HG02642 (cell line): ENCODE measurements at regions not wholly inside any gene's neighbourhood (a gene's known extent, or its start where the extent isn't known, plus 50 kb on each side); places are given as distances from the start of the nearest gene placed in this dataset.
"Not testable (repeated sequence)": the region's sequence is repeated elsewhere in the genome, so short reads cannot be mapped to it uniquely, and the experiment has no call there.

Source experiments
- ATAC-seq: cut with Tn5 transposase; IDR thresholded peaks from one replicate; pipeline ENCODE4 v1.9.1; 2021; ENCODE audit warnings: mild to moderate bottlenecking; ENCODE audit not compliant: unreplicated experiment, poor library complexity

DNA sequence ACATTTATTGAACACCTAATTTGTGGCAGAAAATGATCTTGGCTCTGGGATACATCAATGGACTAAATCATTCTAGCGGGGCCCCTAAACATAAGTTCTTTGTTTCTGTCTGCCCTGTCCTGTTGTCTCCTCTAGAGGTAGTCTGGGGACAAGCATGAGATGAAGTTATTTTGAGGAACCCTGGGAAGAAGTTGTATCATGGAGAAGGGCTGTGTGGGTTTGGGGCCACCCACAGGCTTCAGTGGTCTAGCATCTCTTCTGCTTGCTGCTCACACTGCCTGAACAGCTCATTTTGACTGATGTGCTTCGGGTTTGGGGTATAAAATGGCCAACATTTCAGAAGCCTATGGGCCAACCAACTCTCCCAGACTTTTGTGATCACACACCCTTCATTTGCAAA lies 50.3 kb upstream of the OSBPL11 start:
- ATAC-seq: no peak

- no peak for ATAC-seq
Measured at GRCh38 chr3:125646581-125646980, 51.3 kb upstream of the OSBPL11 start.

DNA sequence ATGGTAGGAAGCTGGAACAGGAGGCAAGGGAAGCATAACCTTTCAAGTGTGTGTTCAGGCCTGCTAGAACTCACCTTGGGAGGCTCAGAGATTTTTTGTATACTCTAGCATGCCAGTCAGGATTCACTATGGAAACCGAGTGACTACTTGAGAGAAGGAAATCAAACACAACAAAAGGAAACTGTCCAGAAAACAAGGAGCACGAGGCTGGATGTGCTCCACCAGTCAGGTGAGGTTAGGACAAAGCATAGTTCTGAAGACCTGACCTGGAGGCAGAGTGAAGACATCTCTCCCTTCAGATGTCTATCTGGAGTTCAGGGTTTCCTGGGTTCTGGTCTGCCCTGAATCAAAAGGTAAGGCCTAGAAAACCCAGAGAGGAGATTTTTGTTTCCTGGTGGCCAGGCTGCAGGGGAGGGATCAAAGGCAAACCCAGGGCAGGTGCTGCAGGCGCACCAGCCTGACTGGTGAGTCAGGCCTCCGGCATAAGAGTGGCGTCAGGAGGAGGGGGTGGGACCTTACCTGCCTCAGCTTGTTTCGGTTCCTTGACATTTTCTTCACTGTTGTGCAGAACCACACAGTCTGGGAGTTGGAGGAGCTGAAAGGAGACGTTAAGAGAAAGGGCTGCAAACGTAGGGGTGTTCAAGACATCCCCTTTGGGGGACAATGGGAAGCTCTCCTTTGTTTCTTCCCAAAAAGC lies 52.2 kb upstream of the OSBPL11 start:
- no peak for ATAC-seq

DNA sequence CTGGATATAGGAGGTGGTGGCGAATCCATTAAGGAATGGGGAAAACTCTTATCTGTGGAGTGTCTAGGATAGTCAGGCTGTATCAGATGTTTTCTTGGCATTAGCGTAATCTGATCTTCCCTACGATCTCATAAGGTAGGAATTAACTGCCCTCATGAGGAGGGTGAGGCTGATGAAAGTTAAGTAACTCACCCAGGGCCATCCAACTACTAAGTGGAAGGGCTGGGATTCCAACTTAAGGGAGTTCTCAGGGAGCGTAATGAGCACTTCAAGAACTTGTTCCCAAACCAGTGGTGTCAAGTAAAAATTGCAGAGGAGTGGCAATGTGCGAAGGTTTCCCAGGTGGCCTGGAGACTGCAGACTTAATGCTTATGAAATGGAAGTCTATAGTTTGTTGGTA lies 55.9 kb upstream of the OSBPL11 start:
- ATAC-seq: no peak

- ATAC-seq: no peak
Measured at GRCh38 chr3:125652349-125652748, 57.1 kb upstream of the OSBPL11 start.

- ATAC-seq: no peak
Measured at GRCh38 chr3:125654526-125654925, 59.2 kb upstream of the OSBPL11 start.

DNA sequence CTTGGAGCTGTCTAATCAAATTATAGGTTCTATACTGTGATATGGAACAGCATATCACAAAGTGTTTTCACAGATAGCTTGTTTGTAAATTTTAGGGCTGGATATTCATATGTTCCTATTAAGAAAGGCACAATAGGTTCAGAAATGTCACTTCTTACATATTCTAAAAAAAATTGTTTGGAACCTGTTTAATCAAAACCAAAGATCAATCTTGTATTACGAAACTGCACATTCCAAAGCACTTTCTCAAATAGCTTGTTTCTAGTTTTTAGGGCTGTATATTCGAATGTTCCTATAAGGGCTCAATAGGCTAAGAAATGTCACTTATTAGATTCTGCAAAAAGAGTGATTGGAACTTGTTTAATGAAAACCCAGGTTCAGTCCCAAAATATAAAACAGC lies 67.4 kb upstream of the OSBPL11 start:
- ATAC-seq: no peak

DNA sequence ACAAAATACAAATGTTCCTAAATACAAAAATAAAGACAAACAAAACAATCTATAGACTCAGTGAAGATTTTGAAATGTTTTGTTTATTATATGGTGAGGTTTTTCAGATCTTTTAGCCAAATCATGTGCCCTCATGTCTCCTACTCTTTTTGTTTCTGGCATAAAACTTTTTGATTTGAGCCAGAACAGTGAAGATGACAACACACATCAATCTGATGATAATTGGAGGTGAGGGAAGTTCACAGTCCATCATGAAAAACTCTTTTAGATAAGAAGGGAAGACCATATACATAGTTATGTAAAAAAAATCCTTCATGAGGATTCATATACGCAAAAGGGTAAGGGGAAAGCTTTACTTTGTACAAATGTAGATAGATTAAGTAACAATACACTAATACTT lies 75.1 kb upstream of the OSBPL11 start:
- no peak for ATAC-seq

- ATAC-seq: no peak
Measured at GRCh38 chr3:125670945-125671344, 75.6 kb upstream of the OSBPL11 start.

DNA sequence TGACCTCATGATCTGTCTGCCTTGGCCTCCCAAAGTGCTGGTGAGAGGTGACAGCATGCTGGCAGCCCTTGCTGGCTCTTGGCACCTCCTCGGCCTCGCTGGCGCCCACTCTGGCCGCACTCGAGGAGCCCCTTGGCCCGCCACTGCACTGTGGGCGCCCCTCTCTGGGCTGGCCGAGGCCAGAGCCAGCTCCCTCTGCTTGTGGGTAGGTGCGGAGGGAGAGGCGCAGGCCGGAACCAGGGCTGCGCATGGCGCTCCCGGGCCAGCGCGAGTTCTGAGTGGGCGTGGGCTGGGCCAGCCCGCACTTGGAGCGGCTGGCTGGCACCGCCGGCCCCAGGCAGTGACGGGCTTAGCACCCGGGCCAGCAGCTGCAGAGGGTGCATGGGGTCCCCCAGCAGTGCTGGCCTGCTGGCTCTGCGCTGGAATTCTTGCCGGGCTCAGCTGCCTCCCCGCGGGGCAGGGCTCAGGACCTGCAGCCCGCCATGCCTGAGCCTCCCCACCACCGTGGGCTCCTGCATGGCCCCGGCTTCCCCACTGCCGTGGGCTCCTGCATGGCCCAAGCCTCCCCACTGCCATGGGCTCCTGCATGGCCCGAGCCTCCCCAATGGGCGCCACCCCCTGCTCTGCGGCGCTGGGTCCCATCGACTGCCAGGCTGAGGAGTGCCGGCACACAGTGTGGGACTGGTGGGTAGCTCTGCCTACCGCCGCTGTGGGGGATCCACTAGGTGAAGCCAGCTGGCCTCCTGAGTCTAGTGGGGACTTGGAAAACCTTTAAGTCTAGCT lies 76.4 kb upstream of the OSBPL11 start:
- no peak for ATAC-seq

- no peak for ATAC-seq
Measured at GRCh38 chr3:125675791-125676190, 80.5 kb upstream of the OSBPL11 start.

DNA sequence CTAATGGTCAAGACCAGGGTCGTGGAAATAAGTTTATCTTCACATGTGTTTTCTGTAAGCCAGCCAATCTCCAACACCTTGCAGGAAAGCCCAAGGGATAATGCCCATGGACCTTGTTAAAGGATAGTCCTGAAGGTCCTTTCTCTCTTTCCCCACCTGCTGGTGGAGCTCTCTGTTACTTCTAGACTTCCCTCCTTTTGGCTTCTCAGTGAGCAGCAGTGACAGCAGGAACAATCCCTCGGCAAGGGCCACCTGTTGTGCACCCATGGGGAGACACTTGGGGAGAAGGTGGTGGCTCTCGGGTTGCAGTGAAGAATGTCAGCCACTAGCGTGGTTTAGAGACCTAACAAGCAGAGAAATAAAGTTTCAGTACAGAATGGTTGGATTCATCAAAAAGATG lies 84.0 kb upstream of the OSBPL11 start:
- ATAC-seq: no peak

- no peak for ATAC-seq
Measured at GRCh38 chr3:125681146-125681545, 85.8 kb upstream of the OSBPL11 start.

DNA sequence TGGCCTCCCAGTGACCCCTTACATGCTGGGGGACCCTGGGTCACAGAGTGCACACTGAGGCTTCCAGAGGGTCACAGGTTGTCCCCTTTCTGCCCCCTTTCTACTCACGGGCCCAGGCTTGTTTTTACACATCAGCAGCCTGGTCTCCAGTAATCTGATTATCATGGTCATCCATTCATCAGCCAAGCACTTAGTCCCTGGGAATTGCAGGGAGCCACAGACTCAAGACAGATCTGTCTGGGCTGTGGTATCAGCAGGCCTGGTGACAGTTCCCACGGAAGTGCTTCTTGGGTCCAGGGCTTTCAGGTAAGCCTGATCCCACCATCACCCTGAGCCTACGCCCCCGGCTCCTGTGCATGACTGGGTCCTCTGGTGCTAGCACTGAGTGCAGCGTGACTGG lies 86.6 kb upstream of the OSBPL11 start:
- not testable (repeated sequence) for ATAC-seq

DNA sequence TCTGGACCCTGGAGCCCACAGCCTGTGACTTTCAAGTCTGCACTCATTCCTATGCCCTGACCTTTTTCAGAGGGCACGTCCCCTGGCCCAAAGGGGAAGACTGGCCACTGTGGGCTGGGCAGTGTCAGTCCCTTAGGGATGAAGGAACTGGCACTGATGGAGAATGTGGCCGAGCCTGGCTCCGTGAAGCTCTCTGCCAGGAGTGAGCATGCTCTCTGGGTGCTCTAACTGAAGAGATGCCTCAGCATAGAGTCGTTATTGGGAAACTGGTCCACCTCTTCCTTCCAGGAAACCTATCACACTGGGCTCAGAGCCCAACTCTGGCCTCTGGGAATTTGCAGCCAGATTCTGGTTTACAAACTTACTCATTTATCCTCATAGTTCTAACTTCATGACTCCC lies 87.3 kb upstream of the OSBPL11 start:
- not testable (repeated sequence) for ATAC-seq

DNA sequence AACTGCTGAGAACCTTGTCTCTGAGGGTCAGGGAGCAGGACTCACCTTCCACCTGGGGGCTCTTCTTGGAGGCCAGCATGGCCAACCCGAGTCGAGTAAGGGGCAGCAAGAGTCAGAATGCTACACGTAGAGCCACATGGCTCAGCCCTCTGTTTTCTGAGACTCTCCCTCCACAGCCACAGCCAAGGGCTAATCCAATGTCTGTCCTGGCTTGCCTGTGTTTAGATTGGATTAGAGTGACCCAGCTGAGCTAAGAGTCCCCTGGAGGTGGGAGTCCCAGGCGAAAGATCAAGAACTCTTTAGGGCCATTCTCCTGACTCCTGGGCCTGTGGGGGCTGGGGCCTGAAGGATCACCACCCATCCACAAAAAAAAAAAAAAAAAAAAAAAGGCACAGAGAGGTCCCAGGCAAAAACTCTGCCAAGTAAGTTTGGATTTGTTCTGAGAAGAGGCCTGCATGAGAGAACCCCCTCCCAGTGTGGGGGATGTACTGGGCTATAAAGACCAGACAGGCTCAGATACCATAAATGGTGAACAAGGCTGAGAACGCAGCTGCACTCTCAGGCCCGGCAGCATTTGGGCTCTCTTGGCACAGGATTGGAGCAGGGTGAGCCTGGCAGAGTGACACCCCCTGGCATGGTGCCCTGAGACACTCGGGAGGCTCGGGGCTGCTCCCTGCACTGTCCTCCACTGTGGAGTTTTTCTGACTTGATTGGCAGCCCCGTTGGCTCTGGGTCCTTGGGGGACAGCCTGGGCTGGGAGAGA lies 88.0 kb upstream of the OSBPL11 start:
- no peak for ATAC-seq

GRCh38 chr3:125684199-125684598 lies 88.9 kb upstream of the OSBPL11 start:
- no peak for ATAC-seq

DNA sequence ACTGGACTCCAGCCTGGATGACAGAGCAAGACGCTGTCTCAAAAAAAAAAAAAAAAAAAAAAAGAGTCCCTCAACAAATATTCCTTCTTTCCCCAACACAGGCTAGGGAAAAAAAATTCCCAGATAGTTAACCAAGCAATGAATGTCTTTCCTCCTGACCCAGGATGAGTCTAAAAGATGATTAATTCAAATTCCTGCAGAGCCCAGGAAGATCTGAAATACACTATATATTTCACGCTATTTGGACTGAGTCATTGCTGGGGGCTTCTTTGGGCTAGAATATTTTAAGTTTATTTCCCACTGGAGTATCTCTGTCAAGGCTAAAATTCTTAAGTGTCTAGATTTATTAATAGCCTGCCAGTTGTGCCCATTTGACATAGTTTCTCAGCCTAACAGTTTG lies 90.4 kb upstream of the OSBPL11 start:
- not testable (repeated sequence) for ATAC-seq

DNA sequence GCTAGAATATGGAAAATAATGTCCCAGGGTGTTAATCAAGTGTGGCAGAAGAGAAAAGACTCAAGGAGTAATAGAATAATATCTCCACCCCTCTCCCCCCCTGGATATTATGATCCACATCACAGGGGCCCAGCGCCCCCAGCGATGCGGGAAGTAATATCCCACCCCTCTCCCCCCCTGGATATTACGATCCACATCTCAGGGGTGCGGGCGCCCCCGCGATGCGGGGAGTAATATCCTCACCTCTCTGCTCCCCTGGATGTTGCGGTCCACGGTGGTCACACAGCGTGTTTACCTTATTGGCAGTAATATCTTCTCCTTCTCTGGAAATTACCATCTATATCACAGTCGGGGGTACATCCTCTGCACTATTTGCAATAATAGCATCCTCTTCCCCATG lies 97.1 kb upstream of the OSBPL11 start:
- ATAC-seq: no peak

- no peak for ATAC-seq
Measured at GRCh38 chr3:125693887-125694286, 98.6 kb upstream of the OSBPL11 start.

- ATAC-seq: no peak
Measured at GRCh38 chr3:125694761-125695294, 99.5 kb upstream of the OSBPL11 start.
